K562 (cell line): ENCODE measurements at regions not wholly inside any gene's neighbourhood (a gene's known extent, or its start where the extent isn't known, plus 50 kb on each side); places are given as distances from the start of the nearest gene placed in this dataset.

Experiments used
- HSF4 ChIP-seq: fragments of 250-450 bp; sonication (Bioruptor Pico); IDR thresholded peaks from 2 replicates; pipeline ENCODE4 v2.1.2; 2022; ENCODE audit warnings: mild to moderate bottlenecking, moderate library complexity, borderline replicate concordance
- SNRNP70 ChIP-seq: fragments of 200-400 bp; formaldehyde crosslinking; optimal IDR thresholded peaks from 2 replicates; pipeline ENCODE3; 2017; ENCODE audit warnings: low read depth, low read length
- THRAP3 ChIP-seq: fragments of 450-650 bp; IDR thresholded peaks from 2 replicates; pipeline ENCODE4 v1.6.1; 2016; ENCODE audit warnings: mild to moderate bottlenecking, inconsistent platforms, borderline replicate concordance
- ZNF407 ChIP-seq: fragments of 450-650 bp; IDR thresholded peaks from 2 replicates; pipeline ENCODE4 v1.6.1; 2016; ENCODE audit warnings: low read depth

GRCh38 chr3:34056181-34056910, 257.9 kb downstream of the PDCD6IP start (continued):
- TF ChIP-seq ZNF407 (no peak), SNRNP70 (no peak), HSF4 (CRISPR knock-in tag) (no peak), THRAP3 (no peak)
